OCI-M1 (cell line): ENCODE measurements at regions not wholly inside any gene's neighbourhood (a gene's known extent, or its start where the extent isn't known, plus 50 kb on each side); places are given as distances from the start of the nearest gene placed in this dataset.

Experiments used
- DNase-seq: peaks from one replicate; lab custom pipeline; 2025; lab: John Stamatoyannopoulos, UW

DNA sequence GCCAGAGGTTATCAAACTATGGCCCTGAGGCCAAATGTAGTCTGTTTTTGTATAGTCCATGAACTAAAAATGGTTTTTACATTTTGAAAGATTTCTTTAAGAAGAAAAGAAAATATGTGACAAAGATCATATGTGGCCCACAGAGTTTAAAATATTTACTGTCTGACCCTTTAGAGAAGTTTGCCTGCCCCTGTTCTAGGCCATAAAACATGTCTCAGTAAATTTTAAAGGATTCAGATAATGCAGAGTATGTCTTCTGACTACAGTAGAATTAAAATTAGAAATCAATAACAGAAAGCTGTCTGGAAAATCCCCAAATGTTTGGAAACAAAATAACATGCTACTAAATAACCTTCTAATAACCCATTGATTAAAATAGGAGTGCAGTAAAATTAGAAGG, 86.3 kb downstream of the KCNRG start:
- no peak for DNase-seq

DNA sequence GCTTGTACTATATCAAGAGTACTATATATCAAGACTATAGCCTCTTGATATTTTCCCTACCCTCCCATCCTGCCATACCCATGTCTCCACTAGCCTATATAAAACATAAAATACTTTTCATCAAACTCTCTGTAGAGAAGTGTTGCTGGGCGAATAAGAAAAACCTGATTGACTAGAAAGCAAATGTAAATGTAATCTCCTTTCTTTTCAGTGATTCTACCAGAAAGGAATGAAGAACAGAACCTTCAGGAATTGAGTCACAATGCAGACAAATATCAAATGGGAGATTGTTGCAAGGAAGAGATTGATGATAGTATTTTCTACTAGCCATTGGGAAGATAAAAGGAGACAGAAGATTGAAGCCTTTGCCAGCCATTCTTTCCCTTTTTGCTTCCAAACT, 89.2 kb downstream of the KCNRG start:
- no peak for DNase-seq

- peak; percentile 52 for DNase-seq
These were observed 91.3 kb downstream of the KCNRG start for GRCh38 chr13:50106559-50106958.

DNA sequence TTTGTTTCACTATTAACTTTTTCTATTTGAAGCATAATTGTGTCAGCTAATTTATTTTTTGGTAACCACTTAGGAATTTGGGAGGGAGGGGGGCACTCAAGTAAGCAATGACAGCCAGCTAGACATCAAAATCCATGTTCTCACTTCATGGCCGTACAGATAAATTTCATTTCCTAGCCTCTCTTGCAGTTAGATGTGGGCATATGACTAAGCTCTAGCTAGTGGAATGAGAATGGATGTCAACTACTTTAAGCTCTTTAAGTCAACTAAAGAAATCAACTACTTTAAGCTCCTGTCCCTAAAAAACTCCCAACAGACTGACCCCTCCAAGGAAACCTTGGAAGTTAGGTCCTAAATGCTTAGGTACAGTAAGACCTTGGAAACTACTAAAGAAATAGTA, 92.0 kb downstream of the KCNRG start:
- peak; percentile 37 for DNase-seq

GRCh38 chr13:50114961-50115360, 99.7 kb downstream of the KCNRG start:
- DNase-seq: no peak

DNA sequence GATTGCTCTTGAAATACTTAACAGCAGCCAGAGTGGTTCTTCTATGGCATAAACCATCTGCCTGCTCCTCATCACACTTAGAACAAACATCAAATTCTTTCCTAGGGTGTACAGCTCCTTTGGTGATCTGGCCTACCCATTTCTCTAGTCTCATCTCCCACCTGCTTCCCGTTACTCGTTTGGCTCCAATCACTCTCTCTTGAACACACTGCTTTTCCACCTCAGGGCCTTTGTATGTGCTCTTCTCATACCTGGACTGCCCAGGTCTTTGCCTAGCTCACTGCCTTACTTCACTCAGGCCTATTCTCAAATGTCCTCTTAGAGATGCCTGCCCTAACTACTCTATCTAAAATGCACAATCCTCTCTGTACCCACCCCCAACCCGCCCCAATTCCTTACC, 100.5 kb downstream of the KCNRG start:
- no peak for DNase-seq

DNA sequence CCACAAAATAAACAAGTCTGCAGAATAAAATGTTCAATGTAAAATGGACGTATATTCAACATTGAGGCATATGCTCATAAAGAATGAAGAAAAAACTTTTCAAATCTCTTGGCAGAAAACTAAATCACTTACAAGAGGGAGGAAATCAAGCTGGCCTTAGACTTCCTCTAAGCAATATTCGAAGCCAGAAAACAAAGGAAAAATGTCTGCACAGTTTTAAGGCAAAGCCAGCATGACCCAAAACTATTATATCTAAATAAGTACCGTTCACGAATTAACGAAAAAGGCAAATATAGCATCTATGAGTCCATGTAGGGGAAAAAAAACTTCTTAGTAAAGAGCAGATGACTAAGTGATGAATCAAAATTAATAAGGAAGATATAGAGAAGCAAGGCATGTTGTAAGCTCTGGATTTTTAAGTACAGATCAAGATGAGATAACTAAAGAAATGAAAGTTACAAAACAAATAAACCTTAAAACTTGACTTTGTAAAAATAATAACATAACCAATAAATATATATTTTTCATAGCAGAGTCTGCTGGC, 101.3 kb downstream of the KCNRG start:
- DNase-seq: no peak

- peak; percentile 66 for DNase-seq
These were observed 104.3 kb downstream of the KCNRG start for GRCh38 chr13:50119591-50119990.

DNA sequence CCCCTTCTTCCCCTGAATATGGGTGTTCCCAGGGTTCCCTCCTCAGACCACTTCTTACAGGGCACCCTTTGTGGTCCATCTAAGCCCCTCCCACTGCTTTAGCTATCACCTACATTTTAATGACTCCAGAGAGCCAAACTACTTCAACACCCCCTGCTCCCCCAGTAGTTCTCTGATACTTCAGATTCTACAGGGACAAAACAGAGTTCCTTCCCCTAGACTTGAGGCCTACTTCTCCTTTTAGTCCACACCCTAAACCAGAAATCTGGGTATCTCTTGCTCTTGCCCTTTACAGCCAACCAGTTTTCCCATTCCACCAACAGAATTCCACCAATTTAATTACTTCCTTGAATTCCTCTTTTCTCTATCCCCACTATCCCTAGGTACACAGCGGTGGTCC, 107.2 kb downstream of the KCNRG start:
- peak; percentile 57 for DNase-seq

DNA sequence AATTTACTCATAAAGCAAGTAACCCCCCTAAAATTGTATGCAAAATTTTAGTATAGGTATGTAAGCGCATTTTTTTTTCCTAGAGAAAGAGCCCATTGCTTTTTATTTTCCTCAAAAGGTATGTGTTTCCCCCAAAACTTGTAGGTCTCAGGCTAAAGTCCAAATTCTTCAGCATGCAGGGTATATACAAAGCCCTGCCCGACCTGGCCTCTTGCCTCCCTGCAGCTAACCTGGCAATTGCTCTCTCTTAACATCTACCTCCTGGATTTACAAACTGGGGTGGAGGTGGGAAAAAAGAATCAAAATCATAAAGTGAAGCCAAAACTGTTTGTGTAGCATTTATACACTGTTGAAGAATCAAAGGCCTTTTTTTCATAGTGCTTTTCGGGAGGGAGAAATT, 107.8 kb downstream of the KCNRG start:
- DNase-seq: no peak

DNA sequence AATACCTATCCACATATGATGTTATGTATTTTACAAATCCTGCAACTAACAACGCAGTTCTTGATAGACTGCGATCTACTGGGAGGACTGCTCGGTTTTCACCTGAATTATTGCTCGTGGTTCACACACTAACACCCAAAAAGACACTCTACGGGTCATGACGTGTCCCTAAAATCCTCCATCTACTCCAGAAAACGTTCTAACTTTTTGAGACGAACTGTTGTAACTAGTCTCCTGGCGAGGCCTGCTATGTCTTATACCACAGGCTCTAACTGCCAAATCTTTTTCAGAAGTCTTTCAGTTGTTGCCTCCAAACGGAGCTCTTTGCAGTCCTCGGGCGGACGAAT, 108.2 kb downstream of the KCNRG start:
- no peak for DNase-seq

GRCh38 chr13:50123862-50124535, 108.8 kb downstream of the KCNRG start:
- DNase-seq: peak; percentile 95

- no peak for DNase-seq
These were observed 109.5 kb downstream of the KCNRG start for GRCh38 chr13:50124536-50125303.

GRCh38 chr13:50125304-50125553, 110.0 kb downstream of the KCNRG start:
- DNase-seq: peak; percentile 87

DNA sequence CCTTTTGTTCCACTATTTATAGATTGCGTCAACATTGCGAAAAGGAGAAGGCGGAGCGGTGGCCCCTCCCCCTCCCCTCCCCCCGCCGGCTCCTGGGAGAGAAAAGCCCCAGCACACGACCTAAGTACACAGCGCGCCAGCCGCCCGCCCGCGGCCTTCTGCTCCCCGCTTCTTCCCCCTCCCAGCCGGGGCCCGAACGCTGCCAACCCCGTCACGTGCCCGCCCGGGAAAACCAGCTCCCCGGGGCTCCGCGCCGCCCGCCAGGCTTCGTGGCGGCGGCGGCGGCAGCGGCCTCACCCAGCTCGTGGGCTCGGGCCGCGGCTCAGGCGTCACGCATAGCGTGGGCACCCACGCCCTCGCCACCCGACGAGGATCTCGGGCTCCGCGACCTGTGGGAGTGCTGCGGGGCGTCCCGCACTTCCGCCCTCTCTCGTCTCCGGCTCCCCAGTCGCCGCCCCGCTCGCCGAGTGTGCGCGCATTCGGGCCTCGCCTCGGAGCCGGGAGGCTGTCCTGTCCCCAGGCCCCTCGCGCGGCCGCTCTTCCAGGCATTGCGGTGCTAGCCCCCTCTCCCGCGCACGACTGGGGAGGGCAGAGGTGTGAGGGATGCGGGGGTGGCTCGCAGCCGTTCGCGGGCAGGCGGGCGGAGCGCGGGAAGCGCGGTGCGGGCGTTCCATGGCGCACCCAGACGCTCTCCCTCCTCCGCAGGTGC, 110.5 kb downstream of the KCNRG start:
- DNase-seq: peak; percentile 96

- peak; percentile 84 for DNase-seq
These were observed 111.2 kb downstream of the KCNRG start for GRCh38 chr13:50126263-50126992.

- DNase-seq: peak; percentile 76
These were observed 111.9 kb downstream of the KCNRG start for GRCh38 chr13:50126993-50127725.

- no peak for DNase-seq
These were observed 112.6 kb downstream of the KCNRG start for GRCh38 chr13:50127726-50128291.

- no peak for DNase-seq
These were observed 113.2 kb downstream of the KCNRG start for GRCh38 chr13:50128428-50128931.

- no peak for DNase-seq
These were observed 113.9 kb downstream of the KCNRG start for GRCh38 chr13:50129081-50129705.

GRCh38 chr13:50129706-50130122, 114.5 kb downstream of the KCNRG start:
- no peak for DNase-seq
